HUES48 (cell line): ENCODE measurements at regions not wholly inside any gene's neighbourhood (a gene's known extent, or its start where the extent isn't known, plus 50 kb on each side); places are given as distances from the start of the nearest gene placed in this dataset.

ENCODE experiments used
- H3K27ac ChIP-seq: one replicate; pipeline ENCODE4 v1.7.0; 2013; ENCODE audit warnings: low read depth, low read length, inconsistent platforms
- H3K27me3 ChIP-seq: 2 replicates; pipeline ENCODE4 v1.6.1; 2013; ENCODE audit warnings: mild to moderate bottlenecking, low read length; ENCODE audit not compliant: control insufficient read depth, insufficient read depth
- H3K36me3 ChIP-seq: 2 replicates; pipeline ENCODE4 v1.6.1; 2013; ENCODE audit warnings: low read length; ENCODE audit not compliant: control insufficient read depth, insufficient read depth
- H3K4me1 ChIP-seq: 2 replicates; pipeline ENCODE4 v1.6.1; 2013; ENCODE audit warnings: mild to moderate bottlenecking, low read length; ENCODE audit not compliant: control insufficient read depth, insufficient read depth
- H3K4me3 ChIP-seq: 2 replicates; pipeline ENCODE4 v1.5.1; 2013; ENCODE audit warnings: mild to moderate bottlenecking, low read depth, low read length
- H3K9ac ChIP-seq: 2 replicates; pipeline ENCODE4 v1.6.1; 2013; ENCODE audit warnings: mild to moderate bottlenecking, low read depth, low read length, moderate library complexity
- H3K9me3 ChIP-seq: 2 replicates; pipeline ENCODE4 v1.6.1; 2013; ENCODE audit warnings: low read length; ENCODE audit not compliant: control insufficient read depth, insufficient read depth

GRCh38 chr2:65522922-65523321 is 90.5 kb upstream of the SPRED2 start:
- Histone ChIP-seq H3K4me1 (0 out of 2 replicates have a peak, but pooled peaks cover 4% of the 10 kb centered on the region), H3K9me3 (no peaks in the 10 kb centered on the region; the same call in 1 of the 2 replicates), H3K27ac (no peak overlapping the region), H3K4me3 (no peak overlapping the region), H3K36me3 (no peaks in the 10 kb centered on the region), H3K9ac (no peak overlapping the region), H3K27me3 (no peaks in the 10 kb centered on the region)

GRCh38 chr2:65518751-65519150 is 86.4 kb upstream of the SPRED2 start:
- Histone ChIP-seq H3K4me1 (no peaks in the 10 kb centered on the region), H3K9ac (no peak overlapping the region), H3K27ac (no peak overlapping the region), H3K36me3 (no peaks in the 10 kb centered on the region), H3K4me3 (no peak overlapping the region), H3K9me3 (no peaks in the 10 kb centered on the region; the same call in 1 of the 2 replicates), H3K27me3 (no peaks in the 10 kb centered on the region)

- no peaks in the 10 kb centered on the region for H3K27me3 ChIP-seq
- no peak overlapping the region for H3K4me3 ChIP-seq
- H3K27ac ChIP-seq, result no peak overlapping the region
- no peaks in the 10 kb centered on the region for H3K4me1 ChIP-seq
- no peaks in the 10 kb centered on the region for H3K9me3 ChIP-seq
- H3K36me3 ChIP-seq, result no peaks in the 10 kb centered on the region
- H3K9ac ChIP-seq, result no peak overlapping the region
These were observed 82.3 kb upstream of the SPRED2 start for GRCh38 chr2:65514555-65515195.

GRCh38 chr2:65512783-65513182 is 80.4 kb upstream of the SPRED2 start:
- Histone ChIP-seq H3K4me3 (no peak overlapping the region), H3K9ac (no peak overlapping the region), H3K27me3 (no peaks in the 10 kb centered on the region), H3K36me3 (no peaks in the 10 kb centered on the region), H3K4me1 (no peaks in the 10 kb centered on the region), H3K27ac (no peak overlapping the region), H3K9me3 (no peaks in the 10 kb centered on the region)

DNA sequence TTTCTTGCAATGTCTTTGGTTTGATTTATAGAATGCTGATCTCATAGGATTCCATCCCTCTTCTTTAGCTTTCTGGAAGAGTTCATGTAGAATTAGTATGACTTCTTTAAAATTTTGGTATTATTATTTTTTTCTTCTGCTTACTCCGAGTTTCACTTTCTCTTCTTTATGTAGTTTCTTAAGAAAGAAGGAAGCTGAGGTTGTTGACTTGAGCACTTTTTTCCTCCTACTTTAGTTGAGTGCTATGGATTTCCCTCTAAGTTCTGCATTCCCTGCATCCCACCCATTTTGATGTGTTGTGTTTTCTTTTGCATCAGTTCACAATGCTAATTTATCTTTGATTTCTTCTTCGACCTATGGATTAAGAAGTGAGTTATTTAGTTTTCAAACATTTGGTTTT is 78.9 kb upstream of the SPRED2 start:
- Histone ChIP-seq H3K36me3 (no peaks in the 10 kb centered on the region), H3K27ac (no peak overlapping the region), H3K4me3 (no peak overlapping the region), H3K9ac (no peak overlapping the region), H3K4me1 (no peaks in the 10 kb centered on the region), H3K9me3 (no peaks in the 10 kb centered on the region), H3K27me3 (no peaks in the 10 kb centered on the region)

DNA sequence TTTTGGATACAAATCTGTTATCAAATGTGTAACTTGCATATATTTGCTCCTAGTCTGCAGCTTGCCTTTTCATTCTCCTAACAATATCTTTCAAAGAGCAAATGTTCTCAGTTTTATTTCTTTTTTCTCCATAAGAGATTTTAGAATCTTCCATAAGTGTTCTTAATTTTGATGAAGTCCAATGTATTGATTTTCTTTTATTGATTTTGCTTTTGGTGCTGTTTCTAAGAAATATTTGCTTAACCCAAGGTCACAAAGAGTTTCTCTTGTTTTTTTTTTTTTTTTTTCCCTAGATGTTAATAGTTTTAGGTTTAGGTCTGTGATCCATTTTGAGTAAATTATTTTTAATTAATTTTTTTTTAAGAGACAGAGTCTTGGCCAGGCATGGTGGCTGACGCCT is 75.8 kb upstream of the SPRED2 start:
- no peak overlapping the region for H3K4me3 ChIP-seq
- peaks cover 9% of the 10 kb centered on the region for H3K4me1 ChIP-seq
- H3K27ac ChIP-seq, result no peak overlapping the region
- no peak overlapping the region for H3K9ac ChIP-seq
- H3K27me3 ChIP-seq, result no peaks in the 10 kb centered on the region
- H3K9me3 ChIP-seq, result no peaks in the 10 kb centered on the region
- H3K36me3 ChIP-seq, result no peaks in the 10 kb centered on the region

DNA sequence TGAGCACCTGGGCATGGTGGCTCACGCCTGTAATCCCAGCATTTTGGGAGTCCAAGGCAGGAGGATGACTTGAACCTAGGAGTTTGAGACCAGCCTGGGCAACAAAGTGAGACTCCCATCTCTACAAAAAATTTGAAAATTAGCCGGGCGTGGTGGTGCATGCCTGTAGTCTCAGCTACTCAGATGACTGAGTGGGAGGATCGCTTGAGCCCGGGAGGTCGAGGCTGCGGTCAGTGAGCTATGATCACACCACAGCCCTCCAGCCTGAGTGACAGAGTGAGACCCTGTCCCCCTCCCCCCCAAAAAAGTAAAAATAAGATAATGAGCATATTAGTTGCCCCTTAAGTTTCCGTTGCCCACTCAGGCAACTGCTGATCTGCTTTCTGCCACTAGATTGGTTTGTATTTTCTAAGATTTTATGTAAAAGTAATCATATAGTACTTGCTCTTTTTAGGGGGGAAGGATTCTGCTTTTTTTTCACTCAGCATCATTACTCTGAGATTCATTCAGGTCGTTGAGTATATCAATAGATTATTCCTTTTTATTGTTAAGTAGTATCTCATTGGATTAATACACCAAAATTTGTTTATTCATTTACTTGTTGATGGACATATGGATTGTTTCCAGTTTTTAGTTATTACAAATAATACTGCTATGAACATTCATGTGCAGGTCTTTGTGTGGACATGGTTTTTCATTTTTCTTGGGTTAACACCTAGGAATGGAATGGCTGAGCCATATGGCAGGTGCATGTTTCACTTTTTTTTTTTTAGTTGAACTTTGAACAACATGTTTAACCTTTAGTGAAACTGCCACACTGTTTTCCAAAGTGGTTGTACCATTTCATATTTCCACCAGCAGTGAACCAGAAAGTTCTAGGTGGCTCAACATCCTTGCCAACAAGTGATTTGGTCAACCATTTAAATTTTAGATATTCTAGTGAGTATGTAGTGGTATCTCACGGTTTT is 75.0 kb upstream of the SPRED2 start:
- H3K27ac ChIP-seq, result no peak overlapping the region
- no peak overlapping the region for H3K4me3 ChIP-seq
- peaks cover 9% of the 10 kb centered on the region for H3K4me1 ChIP-seq
- H3K9ac ChIP-seq, result no peak overlapping the region
- H3K9me3 ChIP-seq, result no peaks in the 10 kb centered on the region
- no peaks in the 10 kb centered on the region for H3K27me3 ChIP-seq
- H3K36me3 ChIP-seq, result no peaks in the 10 kb centered on the region

- no peaks in the 10 kb centered on the region for H3K27me3 ChIP-seq
- H3K27ac ChIP-seq, result no peak overlapping the region
These were observed 72.7 kb upstream of the SPRED2 start for GRCh38 chr2:65504814-65505697.

DNA sequence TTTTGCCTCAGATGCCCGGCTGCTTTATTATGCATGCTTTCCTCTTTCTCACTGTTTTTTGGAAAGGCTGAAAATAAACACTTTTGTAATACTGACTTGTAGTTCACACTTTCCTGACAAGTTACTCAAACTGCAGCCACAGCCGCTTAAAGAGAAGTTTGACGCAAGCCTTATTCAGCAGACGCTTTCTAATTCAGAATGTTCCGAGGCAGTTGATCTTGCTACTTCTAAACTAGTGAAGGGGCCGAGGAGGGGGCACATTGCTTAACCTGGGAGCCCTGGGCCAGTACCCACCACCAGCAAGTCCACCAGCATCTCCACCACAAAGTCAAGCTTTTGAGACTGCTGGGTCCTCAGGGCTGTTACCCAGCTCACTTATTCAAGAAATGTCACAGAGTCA is 71.8 kb upstream of the SPRED2 start:
- Histone ChIP-seq H3K9ac (no peak overlapping the region), H3K4me1 (peaks cover 9% of the 10 kb centered on the region), H3K27me3 (no peaks in the 10 kb centered on the region), H3K36me3 (no peaks in the 10 kb centered on the region), H3K4me3 (no peak overlapping the region), H3K27ac (no peak overlapping the region), H3K9me3 (no peaks in the 10 kb centered on the region)

More at GRCh38 chr2:65504814-65505697, 72.7 kb upstream of the SPRED2 start:
- Histone ChIP-seq H3K4me1 (peaks cover 9% of the 10 kb centered on the region), H3K9ac (no peak overlapping the region), H3K4me3 (no peak overlapping the region), H3K36me3 (no peaks in the 10 kb centered on the region), H3K9me3 (no peaks in the 10 kb centered on the region)

DNA sequence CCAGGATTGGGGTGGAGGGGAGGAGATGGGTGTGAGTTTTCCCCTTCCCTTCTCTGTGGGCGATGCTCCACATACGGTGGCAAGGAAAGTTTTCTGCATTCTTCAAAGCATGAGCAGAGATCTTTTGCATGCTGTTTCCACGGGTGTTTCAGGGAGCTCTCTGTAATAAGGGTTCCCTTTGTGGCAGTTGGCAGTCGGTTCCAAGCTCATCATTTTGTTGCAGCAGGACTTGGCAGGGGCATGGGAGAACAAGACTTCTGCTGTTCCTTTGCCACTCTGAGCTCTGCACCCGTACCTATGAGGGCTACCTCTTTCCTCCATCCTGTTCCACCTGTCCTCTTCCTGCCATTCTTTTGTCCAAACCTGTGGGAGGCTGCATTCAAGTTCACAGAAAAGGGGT is 71.3 kb upstream of the SPRED2 start:
- Histone ChIP-seq H3K27me3 (no peaks in the 10 kb centered on the region), H3K9me3 (no peaks in the 10 kb centered on the region), H3K4me1 (peaks cover 9% of the 10 kb centered on the region), H3K9ac (no peak overlapping the region), H3K36me3 (no peaks in the 10 kb centered on the region), H3K27ac (no peak overlapping the region), H3K4me3 (no peak overlapping the region)
